Kidney epithelial cell (primary cell): ENCODE measurements at regions not wholly inside any gene's neighbourhood (a gene's known extent, or its start where the extent isn't known, plus 50 kb on each side); places are given as distances from the start of the nearest gene placed in this dataset.

Experiments used
- DNase-seq: peaks from one replicate; pipeline ENCODE4 v3.0.0-alpha.2; 2010; ENCODE audit warnings: low read depth
- H3K27me3 ChIP-seq: 2 replicates; pipeline ENCODE4 v1.6.0; 2011; ENCODE audit warnings: low read length; ENCODE audit not compliant: control insufficient read depth, insufficient read depth
- H3K36me3 ChIP-seq: 2 replicates; pipeline ENCODE4 v1.5.1; 2011; ENCODE audit warnings: low read length; ENCODE audit not compliant: control insufficient read depth, insufficient read depth
- H3K4me3 ChIP-seq: 2 replicates; pipeline ENCODE4 v1.5.1; 2011; ENCODE audit warnings: low read depth, mild to moderate bottlenecking, control low read depth, low read length
- CTCF ChIP-seq: IDR thresholded peaks from 2 replicates; pipeline ENCODE4 v1.5.1; 2011; ENCODE audit warnings: mild to moderate bottlenecking, moderate library complexity, low read length, control low read depth, inconsistent platforms; ENCODE audit not compliant: insufficient read depth, poor library complexity, severe bottlenecking

- no peak for DNase-seq
- no peak overlapping the region for H3K4me3 ChIP-seq
- TF ChIP-seq CTCF = no peak
- no peaks in the 10 kb centered on the region for H3K27me3 ChIP-seq
- H3K36me3 ChIP-seq = no peaks in the 10 kb centered on the region
Observed at GRCh38 chr22:48197189-48197690, 1434.8 kb downstream of the TBC1D22A start.

DNA sequence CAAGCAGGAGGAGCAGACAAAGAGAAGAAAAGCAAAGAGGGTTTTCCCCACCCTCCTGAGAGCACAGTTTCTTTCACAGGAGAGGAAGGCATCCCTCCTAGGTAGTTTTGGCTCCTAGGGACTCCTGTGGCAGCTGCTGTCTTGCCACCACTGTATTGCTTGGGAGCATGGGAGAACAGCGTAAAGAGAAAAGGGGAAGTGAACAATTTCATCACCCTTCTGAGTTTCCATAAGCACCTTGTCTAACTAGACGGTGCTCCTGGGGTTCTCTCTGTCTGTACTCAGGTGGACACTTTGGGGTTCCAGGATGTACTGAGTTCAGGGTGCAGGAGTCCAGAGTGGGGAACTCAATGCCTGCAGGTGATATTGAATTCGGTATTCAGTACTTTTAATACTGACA, 1430.5 kb downstream of the TBC1D22A start:
- no peak for DNase-seq
- no peak for TF ChIP-seq CTCF
- Histone ChIP-seq H3K4me3 (no peak overlapping the region), H3K27me3 (no peaks in the 10 kb centered on the region), H3K36me3 (no peaks in the 10 kb centered on the region)

DNA sequence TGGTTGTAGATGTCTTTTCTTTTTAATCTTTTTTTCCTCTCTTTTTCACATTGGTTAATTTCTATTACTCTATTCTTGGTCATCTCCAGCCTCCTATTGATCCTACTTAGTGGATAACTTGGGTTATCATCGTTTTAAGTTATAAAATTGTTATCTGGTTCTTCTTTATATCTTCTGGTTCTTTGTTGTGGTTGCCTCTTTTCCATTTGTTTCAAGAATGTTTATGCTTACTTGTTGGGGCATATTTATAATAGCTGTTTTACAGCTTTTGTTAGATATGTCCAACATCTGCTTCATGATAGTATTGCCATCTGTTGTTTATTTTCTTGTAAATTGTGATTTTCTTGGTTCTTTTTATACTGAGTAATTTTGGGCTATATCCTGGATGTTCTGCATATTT, 1429.6 kb downstream of the TBC1D22A start:
- H3K4me3 ChIP-seq = no peak overlapping the region
- DNase-seq = no peak
- no peaks in the 10 kb centered on the region for H3K36me3 ChIP-seq
- no peaks in the 10 kb centered on the region for H3K27me3 ChIP-seq
- TF ChIP-seq CTCF = no peak

- Histone ChIP-seq H3K4me3 (no peak overlapping the region), H3K27me3 (no peaks in the 10 kb centered on the region)
Observed at GRCh38 chr22:48188231-48188721, 1425.8 kb downstream of the TBC1D22A start.

GRCh38 chr22:48187356-48187755, 1424.9 kb downstream of the TBC1D22A start:
- Histone ChIP-seq H3K4me3 (no peak overlapping the region), H3K27me3 (no peaks in the 10 kb centered on the region), H3K36me3 (no peaks in the 10 kb centered on the region)
- TF ChIP-seq CTCF = no peak
- no peak for DNase-seq

More at GRCh38 chr22:48188231-48188721, 1425.8 kb downstream of the TBC1D22A start:
- DNase-seq = no peak
- H3K36me3 ChIP-seq = no peaks in the 10 kb centered on the region
- TF ChIP-seq CTCF = no peak

DNA sequence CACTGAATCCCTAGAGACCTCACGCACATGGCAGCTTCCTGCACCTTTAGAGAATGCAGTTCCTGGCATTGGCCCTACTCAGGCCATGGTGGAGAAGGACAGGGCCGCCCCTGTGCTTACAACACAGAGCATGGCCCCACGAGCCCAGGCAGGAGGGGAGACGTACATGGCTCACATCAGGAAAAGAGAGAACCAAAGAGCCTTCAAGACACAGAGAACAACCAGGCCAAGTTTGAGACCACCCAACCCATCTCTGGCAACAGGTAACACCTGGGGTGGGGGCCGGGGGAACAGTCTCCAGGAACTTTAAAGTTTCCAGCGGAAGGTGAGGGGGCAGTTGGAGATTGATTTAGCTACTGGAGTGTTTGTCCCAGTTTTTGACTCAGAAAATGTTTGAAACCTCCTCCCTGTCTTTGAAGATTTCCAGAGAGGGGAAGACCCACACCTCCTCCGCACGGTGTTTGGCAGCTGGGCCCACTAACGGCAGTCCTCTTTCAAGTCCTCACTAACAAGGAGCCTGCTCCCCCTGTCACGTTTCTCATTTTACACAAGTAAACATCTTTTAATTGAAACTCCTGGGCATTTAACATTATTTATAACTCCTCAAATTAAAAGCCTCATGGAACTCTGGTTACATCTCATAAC, 1423.8 kb downstream of the TBC1D22A start:
- Histone ChIP-seq H3K36me3 (no peaks in the 10 kb centered on the region), H3K27me3 (no peaks in the 10 kb centered on the region), H3K4me3 (no peak overlapping the region)
- no peak for DNase-seq
- no peak for TF ChIP-seq CTCF
